H9 (cell line): ENCODE measurements at regions not wholly inside any gene's neighbourhood (a gene's known extent, or its start where the extent isn't known, plus 50 kb on each side); places are given as distances from the start of the nearest gene placed in this dataset.

ENCODE experiments used
- DNase-seq: peaks from one replicate; pipeline ENCODE4 v3.0.0-alpha.2; 2017
- H2AFZ ChIP-seq: one replicate; pipeline ENCODE4 v1.6.1; 2013; ENCODE audit warnings: mild to moderate bottlenecking, low read length, control low read depth, moderate library complexity
- H2AK5ac ChIP-seq: 2 replicates; pipeline ENCODE4 v1.6.1; 2013; ENCODE audit warnings: low read length, control low read depth, mixed read lengths; ENCODE audit not compliant: insufficient read length
- H2BK120ac ChIP-seq: one replicate; pipeline ENCODE4 v1.6.1; 2013; ENCODE audit warnings: low read depth, mild to moderate bottlenecking, low read length, control low read depth, inconsistent platforms; ENCODE audit not compliant: poor library complexity, severe bottlenecking
- H2BK12ac ChIP-seq: 2 replicates; pipeline ENCODE4 v1.6.1; 2013; ENCODE audit warnings: low read length, control low read depth, mixed read lengths, low read depth; ENCODE audit not compliant: insufficient read length
- H2BK15ac ChIP-seq: 2 replicates; pipeline ENCODE4 v1.6.1; 2013; ENCODE audit warnings: low read depth, low read length, control low read depth
- H2BK20ac ChIP-seq: one replicate; pipeline ENCODE4 v1.6.1; 2013; ENCODE audit warnings: low read depth, mild to moderate bottlenecking, low read length, control low read depth, inconsistent platforms; ENCODE audit not compliant: poor library complexity, severe bottlenecking
- H2BK5ac ChIP-seq: 2 replicates; pipeline ENCODE4 v1.6.1; 2013; ENCODE audit warnings: low read length, control low read depth, mixed read lengths; ENCODE audit not compliant: insufficient read length
- H3K14ac ChIP-seq: 2 replicates; pipeline ENCODE4 v1.6.1; 2013; ENCODE audit warnings: low read length, control low read depth; ENCODE audit not compliant: insufficient read depth
- H3K18ac ChIP-seq: 2 replicates; pipeline ENCODE4 v1.6.1; 2013; ENCODE audit warnings: low read depth, mild to moderate bottlenecking, mixed read lengths, low read length, control low read depth; ENCODE audit not compliant: insufficient read length
- H3K23ac ChIP-seq: 2 replicates; pipeline ENCODE4 v1.6.1; 2013; ENCODE audit warnings: low read length, control low read depth, mixed read lengths, low read depth; ENCODE audit not compliant: insufficient read length
- H3K23me2 ChIP-seq: 2 replicates; pipeline ENCODE4 v1.6.1; 2013; ENCODE audit warnings: low read depth, mild to moderate bottlenecking, mixed read lengths, low read length, control low read depth; ENCODE audit not compliant: insufficient read length, poor library complexity, severe bottlenecking
- H3K27ac ChIP-seq: 2 replicates; pipeline ENCODE4 v1.5.1; 2013; ENCODE audit warnings: low read length, control low read depth, mixed read lengths, low read depth; ENCODE audit not compliant: insufficient read length
- H3K27me3 ChIP-seq: 2 replicates; pipeline ENCODE4 v1.6.1; 2013; ENCODE audit warnings: low read length, control low read depth, inconsistent platforms; ENCODE audit not compliant: insufficient read depth
- H3K4ac ChIP-seq: 2 replicates; pipeline ENCODE4 v1.6.1; 2013; ENCODE audit warnings: low read depth, mild to moderate bottlenecking, control low read depth, inconsistent platforms, low read length, moderate library complexity
- H3K4me1 ChIP-seq: 2 replicates; pipeline ENCODE4 v1.6.1; 2013; ENCODE audit warnings: low read length, control low read depth, inconsistent platforms; ENCODE audit not compliant: insufficient read depth
- H3K4me2 ChIP-seq: 2 replicates; pipeline ENCODE4 v1.6.1; 2013; ENCODE audit warnings: low read length, control low read depth, mixed read lengths; ENCODE audit not compliant: insufficient read length, insufficient read depth
- H3K56ac ChIP-seq: 2 replicates; pipeline ENCODE4 v1.6.1; 2013; ENCODE audit warnings: low read depth, mild to moderate bottlenecking, mixed read lengths, low read length, control low read depth; ENCODE audit not compliant: insufficient read length
- H3K79me1 ChIP-seq: 2 replicates; pipeline ENCODE4 v1.6.1; 2013; ENCODE audit warnings: low read depth, mild to moderate bottlenecking, moderate library complexity, low read length, control low read depth, inconsistent platforms; ENCODE audit not compliant: insufficient read depth, poor library complexity, severe bottlenecking
- H3K79me2 ChIP-seq: 2 replicates; pipeline ENCODE4 v1.6.1; 2013; ENCODE audit warnings: low read length, control low read depth, inconsistent platforms; ENCODE audit not compliant: insufficient read depth
- H3K9ac ChIP-seq: 2 replicates; pipeline ENCODE4 v1.6.1; 2013; ENCODE audit warnings: low read length, control low read depth, mixed read lengths; ENCODE audit not compliant: insufficient read length; ENCODE audit errors: extremely low read depth
- H3K9me3 ChIP-seq: one replicate; pipeline ENCODE4 v1.6.1; 2013; ENCODE audit warnings: low read depth, low read length, inconsistent platforms; ENCODE audit not compliant: control insufficient read depth
- H3T11ph ChIP-seq: one replicate; pipeline ENCODE4 v1.6.1; 2013; ENCODE audit warnings: mild to moderate bottlenecking, low read length, control low read depth, inconsistent platforms
- H4K20me1 ChIP-seq: one replicate; pipeline ENCODE4 v1.6.1; 2013; ENCODE audit not compliant: control insufficient read depth, insufficient read length, insufficient read depth
- H4K5ac ChIP-seq: 2 replicates; pipeline ENCODE4 v1.6.1; 2013; ENCODE audit warnings: low read depth, mild to moderate bottlenecking, mixed read lengths, low read length, control low read depth; ENCODE audit not compliant: insufficient read length
- H4K8ac ChIP-seq: replicated peaks from 2 replicates; pipeline ENCODE4 v1.6.1; 2013; ENCODE audit warnings: low read length, control low read depth, mixed read lengths, low read depth; ENCODE audit not compliant: insufficient read length
- H4K91ac ChIP-seq: 2 replicates; pipeline ENCODE4 v1.6.1; 2013; ENCODE audit warnings: low read depth, mild to moderate bottlenecking, moderate library complexity, mixed read lengths, low read length, control low read depth; ENCODE audit not compliant: insufficient read length
- H3K27ac Mint-ChIP-seq, 3 experiments: 2 replicates in 2 of 3; 3 replicates in 1 of 3; pipeline ENCODE4 v1.8.0; 2020 to 2021; ENCODE audit warnings: mixed read lengths in 3 of 3, mild to moderate bottlenecking in 1 of 3, moderate library complexity in 1 of 3
- H3K27me3 Mint-ChIP-seq: 2 replicates; pipeline ENCODE4 v1.8.0; 2021; ENCODE audit warnings: low read depth, mild to moderate bottlenecking, moderate library complexity, mixed read lengths
- H3K36me3 Mint-ChIP-seq, 3 experiments: 2 replicates in 2 of 3; 3 replicates in 1 of 3; pipeline ENCODE4 v1.8.0; 2020 to 2021; ENCODE audit warnings: low read depth in 3 of 3, mixed read lengths in 3 of 3; ENCODE audit not compliant: insufficient read depth in 1 of 3
- H3K4me1 Mint-ChIP-seq, 2 experiments: 2 replicates each; pipeline ENCODE4 v1.8.0; 2020; ENCODE audit warnings: mixed read lengths in 2 of 2
- H3K4me3 Mint-ChIP-seq, 2 experiments: 2 replicates in 1 of 2; 3 replicates in 1 of 2; pipeline ENCODE4 v1.8.0; 2020 to 2021; ENCODE audit warnings: mild to moderate bottlenecking in 2 of 2, mixed read lengths in 2 of 2, moderate library complexity in 1 of 2
- H3K9me3 Mint-ChIP-seq, 2 experiments: 2 replicates in 1 of 2; 3 replicates in 1 of 2; pipeline ENCODE4 v1.8.0; 2020; ENCODE audit warnings: mild to moderate bottlenecking in 2 of 2, mixed read lengths in 2 of 2, moderate library complexity in 1 of 2
- CTCF ChIP-seq: fragments of 200-600 bp; sonication (generic); conservative IDR thresholded peaks from 3 replicates; pipeline ENCODE4 v1.8.0; 2021; ENCODE audit warnings: antibody characterized with exemption, mild to moderate bottlenecking
- WGBS: extraction: QIAGEN DNeasy Blood & Tissue Kit; methylation state at CpG from one replicate; pipeline ENCODE4 v1.1.7; 2013; ENCODE audit warnings: missing lambda C conversion rate, low lambda C conversion rate, mixed read lengths; ENCODE audit not compliant: insufficient read length; ENCODE audit errors: extremely low coverage; 5-methylcytosine and 5-hydroxymethylcytosine counted together

GRCh38 chr16:86917471-86918365 is 339.4 kb downstream of the FOXL1 start:
- Histone ChIP-seq H2BK5ac (no peak overlapping the region), H4K5ac (no peak overlapping the region), H2BK120ac (no peak overlapping the region), H3K18ac (no peak overlapping the region), H4K91ac (no peak overlapping the region), H3K14ac (no peak overlapping the region), H3K4me2 (no peak overlapping the region), H2AK5ac (no peak overlapping the region), H3K56ac (no peak overlapping the region), H3K23ac (no peak overlapping the region), H3K27me3 (no peaks in the 10 kb centered on the region), H3T11ph (no peak overlapping the region), H3K79me1 (no peaks in the 10 kb centered on the region), H3K9me3 (peaks cover 9% of the 10 kb centered on the region), H4K8ac (no peak overlapping the region), H2BK12ac (no peak overlapping the region), H3K27ac (no peak overlapping the region), H3K9ac (no peak overlapping the region), H2AFZ (no peak overlapping the region), H2BK15ac (no peak overlapping the region), H3K79me2 (no peaks in the 10 kb centered on the region), H2BK20ac (no peak overlapping the region), H4K20me1 (no peaks in the 10 kb centered on the region), H3K4ac (no peak overlapping the region), H3K4me1 (no peaks in the 10 kb centered on the region), H3K23me2 (no peaks in the 10 kb centered on the region)
- DNase-seq = no peak
- WGBS = no CpG with 5 or more reads among the region's 45 CpGs
- Mint-ChIP-seq H3K4me3 (no peak overlapping the region), H3K9me3 (peaks cover 13 to 17% of the 10 kb centered on the region in 2 experiments; a peak in 4 of 5 replicates), H3K4me1 (peaks cover 8 to 19% of the 10 kb centered on the region in 2 experiments), H3K27ac (no peak overlapping the region), H3K27me3 (peaks cover 6% of the 10 kb centered on the region), H3K36me3 (peaks cover 2 to 9% (median 3%) of the 10 kb centered on the region in 3 experiments; a peak in 5 of 7 replicates)
- no peak for TF ChIP-seq CTCF
